ENCODE measurements at regions not wholly inside any gene's neighbourhood (a gene's known extent, or its start where the extent isn't known, plus 50 kb on each side); places are given as distances from the start of the nearest gene placed in this dataset.

- CTCF ChIA-PET, result no interaction called here
- no peak for ATAC-seq
Observed at GRCh38 chr9:100641166-100641565, 63.3 kb downstream of the CAVIN4 start.

DNA sequence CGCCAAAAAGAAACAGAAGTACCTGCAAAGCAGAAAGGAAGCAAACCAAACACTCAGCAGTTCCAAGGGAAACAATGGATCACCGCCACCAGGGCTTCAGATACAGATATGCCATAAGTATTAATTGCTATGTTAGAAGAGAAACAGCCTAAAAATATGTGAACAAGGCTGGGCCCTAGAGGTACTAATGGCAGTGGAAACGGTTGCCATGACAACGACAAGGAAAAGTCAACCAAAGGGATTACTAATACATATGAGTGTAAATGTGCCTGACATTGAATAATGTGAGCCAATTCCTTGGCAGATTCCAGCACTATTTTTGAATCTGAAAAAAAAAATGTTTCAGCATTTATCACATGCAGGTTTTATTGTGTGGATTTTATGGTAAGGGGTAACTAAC, 75.0 kb downstream of the CAVIN4 start:
- DNase-seq (ENCODE audit: low read depth, low spot score), result no peak

More at GRCh38 chr9:100641166-100641565, 63.3 kb downstream of the CAVIN4 start:
- no TSS peak for BruUV-seq (replicated peaks)
- intact Hi-C loops (cut with micrococcal nuclease; ENCODE audit: unreplicated experiment), result no loop called here
- Histone ChIP-seq H3K4me1 (ENCODE audit: control insufficient read depth, insufficient read depth, low read length) (no peaks in the 10 kb centered on the region), H3K27ac (ENCODE audit: low read length) (no peak overlapping the region), H3K9me3 (ENCODE audit: control insufficient read depth, insufficient read depth, low read depth, low read length) (no peaks in the 10 kb centered on the region), H3K36me3 (ENCODE audit: control insufficient read depth, insufficient read depth, low read length) (no peaks in the 10 kb centered on the region), H3K4me3 (ENCODE audit: low read depth in 2 of 2, low read length in 2 of 2) (no peak overlapping the region), H3K27me3 (ENCODE audit: control insufficient read depth, insufficient read depth, low read length) (no peaks in the 10 kb centered on the region)
- POLR2A ChIA-PET, result no interaction called here
- in situ Hi-C loops (cut with HindIII; ENCODE audit: low pct_unique_long_range_greater_than_20kb, low sequenced_read_pairs), result no loop called here
- TF ChIP-seq, protein P1, sequence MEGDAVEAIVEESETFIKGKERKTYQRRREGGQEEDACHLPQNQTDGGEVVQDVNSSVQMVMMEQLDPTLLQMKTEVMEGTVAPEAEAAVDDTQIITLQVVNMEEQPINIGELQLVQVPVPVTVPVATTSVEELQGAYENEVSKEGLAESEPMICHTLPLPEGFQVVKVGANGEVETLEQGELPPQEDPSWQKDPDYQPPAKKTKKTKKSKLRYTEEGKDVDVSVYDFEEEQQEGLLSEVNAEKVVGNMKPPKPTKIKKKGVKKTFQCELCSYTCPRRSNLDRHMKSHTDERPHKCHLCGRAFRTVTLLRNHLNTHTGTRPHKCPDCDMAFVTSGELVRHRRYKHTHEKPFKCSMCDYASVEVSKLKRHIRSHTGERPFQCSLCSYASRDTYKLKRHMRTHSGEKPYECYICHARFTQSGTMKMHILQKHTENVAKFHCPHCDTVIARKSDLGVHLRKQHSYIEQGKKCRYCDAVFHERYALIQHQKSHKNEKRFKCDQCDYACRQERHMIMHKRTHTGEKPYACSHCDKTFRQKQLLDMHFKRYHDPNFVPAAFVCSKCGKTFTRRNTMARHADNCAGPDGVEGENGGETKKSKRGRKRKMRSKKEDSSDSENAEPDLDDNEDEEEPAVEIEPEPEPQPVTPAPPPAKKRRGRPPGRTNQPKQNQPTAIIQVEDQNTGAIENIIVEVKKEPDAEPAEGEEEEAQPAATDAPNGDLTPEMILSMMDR (IDR thresholded peaks at IDR 0.05), result no peak
- TF ChIP-seq POLR2AphosphoS5 (IDR thresholded peaks at IDR 0.05; ENCODE audit: low read depth, low read length), result no peak
- TF ChIP-seq SIN3A (IDR thresholded peaks at IDR 0.05; ENCODE audit: borderline replicate concordance, insufficient read depth, low read depth, low read length), result no peak
- no peak for TF ChIP-seq REST (IDR thresholded peaks at IDR 0.05; ENCODE audit: insufficient read depth in 1 of 2, low read depth in 2 of 2, low read length in 1 of 2)
- no peak for TF ChIP-seq TCF7L2 (IDR thresholded peaks at IDR 0.05; ENCODE audit: low read depth, low read length)
- no peak for DNase-seq (ENCODE audit: low read depth, low spot score)

More for the DNA sequence above, 75.0 kb downstream of the CAVIN4 start:
- no peak overlapping the region for H3K4me3 ChIP-seq (ENCODE audit: low read depth in 2 of 2, low read length in 2 of 2)
- H3K27me3 ChIP-seq (ENCODE audit: control insufficient read depth, insufficient read depth, low read length), result no peaks in the 10 kb centered on the region
- no peaks in the 10 kb centered on the region for H3K9me3 ChIP-seq (ENCODE audit: control insufficient read depth, insufficient read depth, low read depth, low read length)
- no peak overlapping the region for H3K27ac ChIP-seq (ENCODE audit: low read length)
- no peaks in the 10 kb centered on the region for H3K36me3 ChIP-seq (ENCODE audit: control insufficient read depth, insufficient read depth, low read length)
- H3K4me1 ChIP-seq (ENCODE audit: control insufficient read depth, insufficient read depth, low read length), result no peaks in the 10 kb centered on the region
- CTCF ChIA-PET, result no interaction called here
- no TSS peak for BruUV-seq (replicated peaks)
- no peak for ATAC-seq
- intact Hi-C loops (cut with micrococcal nuclease; ENCODE audit: unreplicated experiment), result no loop called here
- POLR2A ChIA-PET, result no interaction called here
- TF ChIP-seq REST (IDR thresholded peaks at IDR 0.05; ENCODE audit: insufficient read depth in 1 of 2, low read depth in 2 of 2, low read length in 1 of 2) (no peak), TCF7L2 (IDR thresholded peaks at IDR 0.05; ENCODE audit: low read depth, low read length) (no peak), SIN3A (IDR thresholded peaks at IDR 0.05; ENCODE audit: borderline replicate concordance, insufficient read depth, low read depth, low read length) (no peak), POLR2AphosphoS5 (IDR thresholded peaks at IDR 0.05; ENCODE audit: low read depth, low read length) (no peak)
- TF ChIP-seq, protein P1 (IDR thresholded peaks at IDR 0.05), result no peak
- in situ Hi-C loops (cut with HindIII; ENCODE audit: low pct_unique_long_range_greater_than_20kb, low sequenced_read_pairs), result no loop called here

Data from Panc1 (cell line).